ENCODE measurements at regions not wholly inside any gene's neighbourhood (a gene's known extent, or its start where the extent isn't known, plus 50 kb on each side); places are given as distances from the start of the nearest gene placed in this dataset.

GRCh38 chr18:28814365-28814764 is 637.4 kb upstream of the CDH2 start:
- TF ChIP-seq CTCF (IDR thresholded peaks at IDR 0.05; ENCODE audit: low read depth, low read length): no peak
- no peak for DNase-seq (ENCODE audit: extremely low read depth, low read depth)

DNA sequence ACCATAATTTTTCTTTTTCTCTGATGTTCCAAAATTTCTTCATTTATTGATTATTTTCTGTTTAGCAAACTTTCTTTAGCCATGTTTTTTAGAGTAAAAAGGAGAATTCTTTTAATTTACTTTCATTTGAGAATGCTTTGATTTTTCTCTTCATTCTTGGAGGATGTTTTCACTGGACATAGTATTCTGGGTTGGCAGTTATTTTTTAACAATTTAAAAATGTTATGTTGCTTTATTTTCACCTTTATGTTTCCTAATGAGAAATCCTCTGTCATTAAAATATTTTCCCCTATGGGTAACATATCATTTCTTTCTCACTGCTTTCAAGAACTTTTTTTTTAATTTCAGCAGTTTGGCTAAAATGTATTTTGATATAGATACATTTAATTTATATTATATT is 631.4 kb upstream of the CDH2 start:
- no peak for DNase-seq (ENCODE audit: extremely low read depth, low read depth)
- TF ChIP-seq CTCF (IDR thresholded peaks at IDR 0.05; ENCODE audit: low read depth, low read length): no peak

DNA sequence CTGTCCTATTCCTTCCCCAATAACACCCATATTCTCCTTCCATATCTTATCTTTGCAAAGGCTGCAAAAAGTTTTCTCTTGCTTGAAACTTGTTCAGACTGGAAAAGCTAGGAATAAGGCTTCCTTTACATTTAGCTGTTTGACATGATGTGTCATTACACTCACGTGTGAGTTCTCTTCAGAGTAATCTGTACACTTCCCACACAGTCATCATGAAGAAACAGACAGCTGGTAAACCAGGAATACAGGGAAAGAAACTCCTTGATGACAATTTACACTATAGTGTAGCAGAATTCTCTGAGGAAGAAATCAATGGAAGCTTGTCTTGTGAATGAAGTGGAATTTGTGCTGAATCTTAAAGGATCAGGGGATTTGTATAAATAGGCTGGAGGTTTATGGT is 628.6 kb upstream of the CDH2 start:
- DNase-seq (ENCODE audit: extremely low read depth, low read depth): no peak

GRCh38 chr18:28804512-28805202 is 627.7 kb upstream of the CDH2 start:
- no peak for DNase-seq (ENCODE audit: extremely low read depth, low read depth)
- no peak for TF ChIP-seq CTCF (IDR thresholded peaks at IDR 0.05; ENCODE audit: low read depth, low read length)

More for the DNA sequence above, 628.6 kb upstream of the CDH2 start:
- TF ChIP-seq CTCF (IDR thresholded peaks at IDR 0.05; ENCODE audit: low read depth, low read length): no peak

GRCh38 chr18:28802546-28802945 is 625.6 kb upstream of the CDH2 start:
- no peak for TF ChIP-seq CTCF (IDR thresholded peaks at IDR 0.05; ENCODE audit: low read depth, low read length)
- DNase-seq (ENCODE audit: extremely low read depth, low read depth): no peak

GRCh38 chr18:28801876-28802275 is 624.9 kb upstream of the CDH2 start:
- no peak for TF ChIP-seq CTCF (IDR thresholded peaks at IDR 0.05; ENCODE audit: low read depth, low read length)
- DNase-seq (ENCODE audit: extremely low read depth, low read depth): no peak

GRCh38 chr18:28794459-28795245 is 617.7 kb upstream of the CDH2 start:
- no peak for TF ChIP-seq CTCF (IDR thresholded peaks at IDR 0.05; ENCODE audit: low read depth, low read length)

More at GRCh38 chr18:28794459-28795245, 617.7 kb upstream of the CDH2 start:
- peak; percentile 38 for DNase-seq (ENCODE audit: extremely low read depth, low read depth)
